ENCODE measurements at regions not wholly inside any gene's neighbourhood (a gene's known extent, or its start where the extent isn't known, plus 50 kb on each side); places are given as distances from the start of the nearest gene placed in this dataset.

- H4K20me1 ChIP-seq (ENCODE audit: insufficient read depth, low read length) = no peaks in the 10 kb centered on the region
- H3K79me1 ChIP-seq (ENCODE audit: low read depth in 1 of 2, low read length in 2 of 2) = no peaks in the 10 kb centered on the region
- TF ChIP-seq CTCF (conservative IDR thresholded peaks at IDR 0.05; ENCODE audit: low read depth, low read length) (no peak), MAFK (IDR thresholded peaks at IDR 0.05; ENCODE audit: low read depth, low read length) (no peak), USF2 (IDR thresholded peaks at IDR 0.05; ENCODE audit: low read depth, low read length) (no peak), MAZ (IDR thresholded peaks at IDR 0.05; ENCODE audit: borderline replicate concordance, low read depth, low read length) (no peak), RAD21 (IDR thresholded peaks at IDR 0.05; ENCODE audit: low read length) (no peak), CHD1 (IDR thresholded peaks at IDR 0.05; ENCODE audit: low read depth, low read length) (no peak), RFX5 (IDR thresholded peaks at IDR 0.05; ENCODE audit: low read depth, low read length) (no peak), FOS (IDR thresholded peaks at IDR 0.05; ENCODE audit: low read depth, low read length) (no peak)
- peaks cover 12% of the 10 kb centered on the region for H3K4me1 ChIP-seq (ENCODE audit: control insufficient read depth, insufficient read depth, low read length)
- peak overlapping the region; percentile 62; the same call in 1 of the 2 replicates for H3K27ac ChIP-seq (ENCODE audit: insufficient read depth, low read length)
- H3K9me1 ChIP-seq (ENCODE audit: insufficient read depth, low read length) = no peaks in the 10 kb centered on the region
- no peaks in the 10 kb centered on the region for H3K27me3 ChIP-seq (ENCODE audit: control insufficient read depth, insufficient read depth, low read length)
- H2BK20ac ChIP-seq (ENCODE audit: low read depth, low read length) = no peak overlapping the region
- in situ Hi-C loops (cut with MboI; ENCODE audit: low sequenced_read_pairs) (no loop called here), intact Hi-C loops (cut with micrococcal nuclease) (loop anchor here (10.0 kb wide), 2 partner anchors 238 to 308 kb away; partner anchors contain the start of gene NOVA1), dilution Hi-C loops (cut with HindIII; ENCODE audit: low sequenced_read_pairs, unreplicated experiment) (no loop called here)
- no peak overlapping the region for H3K23ac ChIP-seq (ENCODE audit: low read depth, low read length)
- H3K9me3 ChIP-seq (ENCODE audit: control insufficient read depth, insufficient read depth, low read length) = no peaks in the 10 kb centered on the region
- peak overlapping the region; percentile 58 for H3K4me2 ChIP-seq (ENCODE audit: low read depth, low read length)
- no peak overlapping the region for H2AK9ac ChIP-seq (replicated peaks; ENCODE audit: low read depth, low read length, poor library complexity)
- no CpG with 5 or more reads among the region's 1 CpG for WGBS, 2 experiments (ENCODE audit: extremely low coverage in 2 of 2, insufficient read length in 1 of 2)
- H3K4me3 ChIP-seq (ENCODE audit: insufficient read depth, low read depth, low read length) = no peak overlapping the region
- BruUV-seq (replicated peaks) = no TSS peak
- H2AK5ac ChIP-seq (ENCODE audit: low read depth, low read length) = no peak overlapping the region
- H2AFZ ChIP-seq (replicated peaks; ENCODE audit: low read length, poor library complexity) = no peak overlapping the region
- no peak overlapping the region for H2BK15ac ChIP-seq (ENCODE audit: low read depth, low read length)
- H4K91ac ChIP-seq (ENCODE audit: insufficient read depth, low read depth, low read length) = no peak overlapping the region
- CTCF ChIA-PET = interaction anchor here (0.6 kb wide), 1 partner anchor 408 kb away, joined by 3 read pairs; no protein-coding TSS in a partner anchor
- H3K18ac ChIP-seq (ENCODE audit: low read depth, low read length) = peak overlapping the region; percentile 70
- peak overlapping the region; percentile 35; the same call in 1 of the 2 replicates for H2BK120ac ChIP-seq (ENCODE audit: low read depth, low read length)
- H4K5ac ChIP-seq (ENCODE audit: low read depth, low read length) = peak overlapping the region; percentile 40; the same call in 1 of the 2 replicates
- no peak overlapping the region for H3K4ac ChIP-seq (ENCODE audit: low read depth, low read length)
- no peak overlapping the region for H3K14ac ChIP-seq (replicated peaks; ENCODE audit: low read depth, low read length)
- ATAC-seq (ENCODE audit: low read depth) (peak; percentile 54), DNase-seq (peak; percentile 38)
- no peak overlapping the region for H3K56ac ChIP-seq (ENCODE audit: extremely low read depth, insufficient read depth, low read length)
- POLR2A ChIA-PET (ENCODE audit: unreplicated experiment) = no interaction called here
- H3K9ac ChIP-seq (ENCODE audit: low read depth, low read length) = peak overlapping the region; percentile 37; the same call in 1 of the 2 replicates
- no peaks in the 10 kb centered on the region for H3K36me3 ChIP-seq (ENCODE audit: control insufficient read depth, insufficient read depth, low read length)
- peak overlapping the region; percentile 31 for H2BK5ac ChIP-seq (ENCODE audit: low read depth, low read length, poor library complexity, severe bottlenecking)
- H4K8ac ChIP-seq (ENCODE audit: low read depth in 2 of 2, low read length in 2 of 2) = no peak overlapping the region
These were observed 311.0 kb downstream of the NOVA1 start for GRCh38 chr14:26286913-26287205.
